ENCODE measurements at regions not wholly inside any gene's neighbourhood (a gene's known extent, or its start where the extent isn't known, plus 50 kb on each side); places are given as distances from the start of the nearest gene placed in this dataset.

GRCh38 chr3:194817936-194818335 is 132.3 kb downstream of the FAM43A start:
- TF ChIP-seq HDGF (IDR thresholded peaks at IDR 0.05; ENCODE audit: borderline replicate concordance) (no peak), FOXK2 (IDR thresholded peaks at IDR 0.05) (no peak), ZNF384 (IDR thresholded peaks at IDR 0.05) (no peak), SUZ12 (IDR thresholded peaks at IDR 0.05) (no peak), NFRKB (IDR thresholded peaks at IDR 0.05) (no peak), SP1 (IDR thresholded peaks at IDR 0.05) (no peak), FOXA1 (IDR thresholded peaks at IDR 0.05) (no peak), ELF4 (IDR thresholded peaks at IDR 0.05) (no peak), ARNT (IDR thresholded peaks at IDR 0.05) (no peak), TARDBP (IDR thresholded peaks at IDR 0.05) (no peak), LEF1 (IDR thresholded peaks at IDR 0.05; ENCODE audit: borderline replicate concordance) (no peak), BHLHE40 (IDR thresholded peaks at IDR 0.05; ENCODE audit: borderline replicate concordance) (no peak)
- TF ChIP-seq, protein P1, sequence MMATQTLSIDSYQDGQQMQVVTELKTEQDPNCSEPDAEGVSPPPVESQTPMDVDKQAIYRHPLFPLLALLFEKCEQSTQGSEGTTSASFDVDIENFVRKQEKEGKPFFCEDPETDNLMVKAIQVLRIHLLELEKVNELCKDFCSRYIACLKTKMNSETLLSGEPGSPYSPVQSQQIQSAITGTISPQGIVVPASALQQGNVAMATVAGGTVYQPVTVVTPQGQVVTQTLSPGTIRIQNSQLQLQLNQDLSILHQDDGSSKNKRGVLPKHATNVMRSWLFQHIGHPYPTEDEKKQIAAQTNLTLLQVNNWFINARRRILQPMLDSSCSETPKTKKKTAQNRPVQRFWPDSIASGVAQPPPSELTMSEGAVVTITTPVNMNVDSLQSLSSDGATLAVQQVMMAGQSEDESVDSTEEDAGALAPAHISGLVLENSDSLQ (IDR thresholded peaks at IDR 0.05), result no peak
